ENCODE measurements at regions not wholly inside any gene's neighbourhood (a gene's known extent, or its start where the extent isn't known, plus 50 kb on each side); places are given as distances from the start of the nearest gene placed in this dataset.

- Histone ChIP-seq H2BK12ac (ENCODE audit: insufficient read length, low read depth, low read length) (no peak overlapping the region), H4K8ac (replicated peaks; ENCODE audit: insufficient read length, low read depth, low read length) (no peak overlapping the region), H3T11ph (ENCODE audit: low read length) (no peak overlapping the region), H3K56ac (ENCODE audit: insufficient read length, low read depth, low read length) (no peak overlapping the region), H2AK5ac (ENCODE audit: insufficient read length, low read length) (no peak overlapping the region), H3K9ac (ENCODE audit: extremely low read depth, insufficient read length, low read length) (no peak overlapping the region), H3K4ac (ENCODE audit: low read depth, low read length) (no peak overlapping the region), H3K4me1 (ENCODE audit: insufficient read depth, low read length) (no peaks in the 10 kb centered on the region), H3K23ac (ENCODE audit: insufficient read length, low read depth, low read length) (no peak overlapping the region), H3K79me1 (ENCODE audit: insufficient read depth, low read depth, low read length, poor library complexity, severe bottlenecking) (no peaks in the 10 kb centered on the region), H3K79me2 (ENCODE audit: insufficient read depth, low read length) (no peaks in the 10 kb centered on the region), H2BK20ac (ENCODE audit: low read depth, low read length, poor library complexity, severe bottlenecking) (no peak overlapping the region), H4K5ac (ENCODE audit: insufficient read length, low read depth, low read length) (no peak overlapping the region), H3K9me3 (ENCODE audit: control insufficient read depth, low read depth, low read length) (no peaks in the 10 kb centered on the region), H3K14ac (ENCODE audit: insufficient read depth, low read length) (no peak overlapping the region), H3K4me2 (ENCODE audit: insufficient read depth, insufficient read length, low read length) (no peak overlapping the region), H3K27ac (ENCODE audit: insufficient read length, low read depth, low read length) (no peak overlapping the region), H4K91ac (ENCODE audit: insufficient read length, low read depth, low read length) (no peak overlapping the region), H3K18ac (ENCODE audit: insufficient read length, low read depth, low read length) (no peak overlapping the region), H2AFZ (ENCODE audit: low read length) (no peak overlapping the region), H3K27me3 (ENCODE audit: insufficient read depth, low read length) (no peaks in the 10 kb centered on the region), H2BK5ac (ENCODE audit: insufficient read length, low read length) (no peak overlapping the region), H2BK120ac (ENCODE audit: low read depth, low read length, poor library complexity, severe bottlenecking) (no peak overlapping the region), H2BK15ac (ENCODE audit: low read depth, low read length) (no peak overlapping the region), H4K20me1 (ENCODE audit: control insufficient read depth, insufficient read depth, insufficient read length) (no peaks in the 10 kb centered on the region), H3K23me2 (ENCODE audit: insufficient read length, low read depth, low read length, poor library complexity, severe bottlenecking) (no peaks in the 10 kb centered on the region)
- peaks cover 19 to 23% of the 10 kb centered on the region in 2 experiments for H3K9me3 Mint-ChIP-seq
- no peak overlapping the region for H3K4me3 Mint-ChIP-seq
- 0 out of 4 replicates have a peak, but pooled peaks cover 0 to 3% of the 10 kb centered on the region in 2 experiments for H3K4me1 Mint-ChIP-seq
- no peak for DNase-seq
- no peak overlapping the region for H3K27ac Mint-ChIP-seq
- WGBS (ENCODE audit: extremely low coverage, insufficient read length, low lambda C conversion rate): no CpG with 5 or more reads among the region's 2 CpGs
- TF ChIP-seq CTCF (conservative IDR thresholded peaks at IDR 0.05): no peak
- H3K27me3 Mint-ChIP-seq (ENCODE audit: low read depth): no peaks in the 10 kb centered on the region
- peaks cover 12 to 28% (median 17%) of the 10 kb centered on the region in 3 experiments for H3K36me3 Mint-ChIP-seq (ENCODE audit: insufficient read depth in 1 of 3, low read depth in 3 of 3)
Measured at GRCh38 chr3:87719060-87719459, 339.7 kb downstream of the CGGBP1 start.

Data from H9 (cell line).